Fibroblast of lung (primary cell): ENCODE measurements at regions not wholly inside any gene's neighbourhood (a gene's known extent, or its start where the extent isn't known, plus 50 kb on each side); places are given as distances from the start of the nearest gene placed in this dataset.
"Not testable (repeated sequence)": the region's sequence is repeated elsewhere in the genome, so short reads cannot be mapped to it uniquely, and the experiment has no call there.

ENCODE experiments used
- DNase-seq, 2 donors: peaks; one replicate each; pipeline versions ENCODE4 v3.0.0 to v3.0.0-alpha.2; 2010; ENCODE audit warnings: low read depth in 2 of 2
- H2AFZ ChIP-seq: 2 replicates; pipeline ENCODE4 v1.5.1; 2012; ENCODE audit warnings: low read length, control low read depth, inconsistent platforms
- H3K27ac ChIP-seq: 2 replicates; pipeline ENCODE4 v1.5.1; 2011; ENCODE audit warnings: low read length, control low read depth; ENCODE audit not compliant: insufficient read depth
- H3K27me3 ChIP-seq: 2 replicates; pipeline ENCODE4 v1.5.1; 2011; ENCODE audit warnings: mild to moderate bottlenecking, low read length; ENCODE audit not compliant: control insufficient read depth, insufficient read depth
- H3K36me3 ChIP-seq: 2 replicates; pipeline ENCODE4 v1.5.1; 2011; ENCODE audit warnings: low read length; ENCODE audit not compliant: control insufficient read depth, insufficient read depth
- H3K4me1 ChIP-seq: 2 replicates; pipeline ENCODE4 v1.5.1; 2011; ENCODE audit warnings: low read length; ENCODE audit not compliant: control insufficient read depth, insufficient read depth; ENCODE audit errors: extremely low read depth
- H3K4me2 ChIP-seq: 2 replicates; pipeline ENCODE4 v1.5.1; 2011; ENCODE audit warnings: low read length, control low read depth; ENCODE audit not compliant: insufficient read depth; ENCODE audit errors: extremely low read depth
- H3K4me3 ChIP-seq, 4 experiments: fragments of 200-600 bp in 1 of 4; sonication (generic) in 1 of 4; replicated peaks in 1 of 4; 2 replicates each; pipeline ENCODE4 v1.5.1; 2011 to 2016; ENCODE audit warnings: low read length in 4 of 4, low read depth in 3 of 4, mild to moderate bottlenecking in 3 of 4, control low read depth in 2 of 4, inconsistent platforms in 1 of 4, mixed read lengths in 1 of 4; ENCODE audit not compliant: insufficient read depth in 1 of 4; ENCODE audit errors: control extremely low read depth in 1 of 4
- H3K79me2 ChIP-seq: 2 replicates; pipeline ENCODE4 v1.5.1; 2012; ENCODE audit warnings: mild to moderate bottlenecking, low read length, inconsistent platforms; ENCODE audit not compliant: control insufficient read depth, insufficient read depth
- H3K9ac ChIP-seq: 2 replicates; pipeline ENCODE4 v1.5.1; 2011; ENCODE audit warnings: mild to moderate bottlenecking, low read length, control low read depth; ENCODE audit not compliant: insufficient read depth
- H3K9me3 ChIP-seq: 2 replicates; pipeline ENCODE4 v1.5.1; 2012; ENCODE audit warnings: low read depth, low read length; ENCODE audit not compliant: control insufficient read depth, insufficient read depth
- H4K20me1 ChIP-seq: 2 replicates; pipeline ENCODE4 v1.5.1; 2011; ENCODE audit warnings: low read length; ENCODE audit not compliant: control insufficient read depth, insufficient read depth; ENCODE audit errors: extremely low read depth
- EZH2 ChIP-seq: IDR thresholded peaks from 2 replicates; pipeline ENCODE4 v1.5.1; 2012; ENCODE audit warnings: low read length, control low read depth, mild to moderate bottlenecking; ENCODE audit errors: missing control alignments
- TF ChIP-seq, protein P1 (sequence below), 2 donors: IDR thresholded peaks in 1 of 2; conservative IDR thresholded peaks in 1 of 2; 1 replicate in 1 of 2; 2 replicates in 1 of 2; pipeline ENCODE4 v1.5.1; 2011 to 2012; ENCODE audit warnings: low read length in 2 of 2, control low read depth in 1 of 2, inconsistent platforms in 1 of 2, low read depth in 1 of 2, mild to moderate bottlenecking in 1 of 2

DNA sequence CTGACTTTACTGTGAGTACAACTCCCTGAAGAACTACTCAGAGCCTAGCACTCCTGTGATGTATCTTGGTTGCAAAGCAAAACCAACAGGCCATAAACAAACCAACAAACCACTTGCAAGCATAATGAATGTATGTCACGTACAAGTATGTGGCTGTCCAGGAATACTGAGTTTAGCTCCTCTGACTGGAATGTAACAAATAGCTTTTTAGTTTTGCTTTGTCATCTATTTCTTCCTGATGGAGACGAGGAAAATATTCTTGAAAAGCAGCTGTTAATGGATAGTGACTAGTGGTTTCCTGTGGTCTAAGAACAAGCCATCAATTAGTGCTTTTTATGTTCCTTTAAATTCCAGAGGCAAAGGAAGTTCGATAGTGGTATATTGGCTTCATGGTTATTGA is 101.9 kb upstream of the LY86 start:
- DNase-seq = no peak
- TF ChIP-seq EZH2 = no peak
- TF ChIP-seq, protein P1, sequence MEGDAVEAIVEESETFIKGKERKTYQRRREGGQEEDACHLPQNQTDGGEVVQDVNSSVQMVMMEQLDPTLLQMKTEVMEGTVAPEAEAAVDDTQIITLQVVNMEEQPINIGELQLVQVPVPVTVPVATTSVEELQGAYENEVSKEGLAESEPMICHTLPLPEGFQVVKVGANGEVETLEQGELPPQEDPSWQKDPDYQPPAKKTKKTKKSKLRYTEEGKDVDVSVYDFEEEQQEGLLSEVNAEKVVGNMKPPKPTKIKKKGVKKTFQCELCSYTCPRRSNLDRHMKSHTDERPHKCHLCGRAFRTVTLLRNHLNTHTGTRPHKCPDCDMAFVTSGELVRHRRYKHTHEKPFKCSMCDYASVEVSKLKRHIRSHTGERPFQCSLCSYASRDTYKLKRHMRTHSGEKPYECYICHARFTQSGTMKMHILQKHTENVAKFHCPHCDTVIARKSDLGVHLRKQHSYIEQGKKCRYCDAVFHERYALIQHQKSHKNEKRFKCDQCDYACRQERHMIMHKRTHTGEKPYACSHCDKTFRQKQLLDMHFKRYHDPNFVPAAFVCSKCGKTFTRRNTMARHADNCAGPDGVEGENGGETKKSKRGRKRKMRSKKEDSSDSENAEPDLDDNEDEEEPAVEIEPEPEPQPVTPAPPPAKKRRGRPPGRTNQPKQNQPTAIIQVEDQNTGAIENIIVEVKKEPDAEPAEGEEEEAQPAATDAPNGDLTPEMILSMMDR (conservative IDR thresholded peaks at IDR 0.05 in 1 of 2, IDR thresholded peaks at IDR 0.05 in 1 of 2; ENCODE audit: low read depth in 1 of 2, low read length in 2 of 2) = no peak

DNA sequence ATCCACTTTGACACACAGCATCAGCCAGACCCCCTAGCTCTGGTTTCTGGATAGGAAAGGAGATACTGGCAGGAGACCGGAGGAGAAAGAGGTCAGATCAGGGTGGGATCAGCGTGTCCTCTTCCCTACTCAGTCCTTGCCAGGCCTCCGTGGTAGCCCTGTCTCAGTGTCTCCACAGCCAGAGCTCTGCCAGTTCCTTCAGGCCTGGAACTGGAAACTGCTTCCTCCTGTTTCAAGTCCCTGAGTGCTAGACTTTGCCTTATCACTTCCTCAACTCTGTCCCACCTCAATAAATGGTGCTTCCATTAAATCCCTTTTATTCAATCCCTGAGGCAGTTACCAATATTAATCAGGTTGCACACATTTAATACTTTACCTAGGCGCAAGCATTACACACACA is 96.8 kb upstream of the LY86 start:
- Histone ChIP-seq H2AFZ (no peak overlapping the region), H3K27ac (no peak overlapping the region), H3K9ac (no peak overlapping the region), H3K36me3 (no peaks in the 10 kb centered on the region), H4K20me1 (no peaks in the 10 kb centered on the region), H3K4me3 (no peak overlapping the region), H3K4me2 (no peak overlapping the region), H3K27me3 (no peaks in the 10 kb centered on the region), H3K79me2 (no peaks in the 10 kb centered on the region), H3K9me3 (no peaks in the 10 kb centered on the region), H3K4me1 (no peaks in the 10 kb centered on the region)
- no peak for DNase-seq
- TF ChIP-seq EZH2 = no peak
- TF ChIP-seq, protein P1 (conservative IDR thresholded peaks at IDR 0.05 in 1 of 2, IDR thresholded peaks at IDR 0.05 in 1 of 2; ENCODE audit: low read depth in 1 of 2, low read length in 2 of 2) = no peak

More for the DNA sequence above, 101.9 kb upstream of the LY86 start:
- Histone ChIP-seq H3K36me3 (no peaks in the 10 kb centered on the region), H3K9me3 (no peaks in the 10 kb centered on the region), H4K20me1 (no peaks in the 10 kb centered on the region), H2AFZ (no peak overlapping the region), H3K27me3 (no peaks in the 10 kb centered on the region), H3K4me2 (no peak overlapping the region), H3K4me1 (no peaks in the 10 kb centered on the region), H3K27ac (no peak overlapping the region), H3K79me2 (no peaks in the 10 kb centered on the region), H3K4me3 (no peak overlapping the region), H3K9ac (no peak overlapping the region)

DNA sequence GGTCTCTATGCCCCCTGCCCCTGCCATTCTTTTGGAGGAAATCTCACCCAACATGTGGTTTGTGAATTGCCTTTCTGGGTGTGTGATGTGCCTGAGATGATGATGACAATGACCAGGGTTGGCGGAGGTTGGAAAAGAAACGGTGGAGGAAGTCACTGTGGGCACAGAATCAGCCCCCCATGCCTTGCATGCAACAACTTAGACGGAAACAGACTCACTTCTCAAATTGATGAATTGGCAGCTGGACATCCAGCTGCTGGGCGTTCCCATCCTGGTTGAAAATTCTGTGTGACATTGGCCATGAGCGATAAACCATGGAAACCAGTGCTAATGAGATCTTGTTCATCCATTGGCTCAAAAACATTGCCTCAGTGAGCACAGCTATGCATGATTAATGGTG is 95.8 kb upstream of the LY86 start:
- TF ChIP-seq, protein P1 (conservative IDR thresholded peaks at IDR 0.05 in 1 of 2, IDR thresholded peaks at IDR 0.05 in 1 of 2; ENCODE audit: low read depth in 1 of 2, low read length in 2 of 2) = no peak
- no peak for TF ChIP-seq EZH2
- H3K9me3 ChIP-seq = no peaks in the 10 kb centered on the region
- no peak overlapping the region for H3K4me3 ChIP-seq
- no peaks in the 10 kb centered on the region for H4K20me1 ChIP-seq
- no peaks in the 10 kb centered on the region for H3K79me2 ChIP-seq
- H3K36me3 ChIP-seq = no peaks in the 10 kb centered on the region
- no peak for DNase-seq
- H2AFZ ChIP-seq = no peak overlapping the region
- H3K27ac ChIP-seq = no peak overlapping the region
- no peaks in the 10 kb centered on the region for H3K27me3 ChIP-seq
- H3K9ac ChIP-seq = no peak overlapping the region
- no peaks in the 10 kb centered on the region for H3K4me1 ChIP-seq
- no peak overlapping the region for H3K4me2 ChIP-seq

DNA sequence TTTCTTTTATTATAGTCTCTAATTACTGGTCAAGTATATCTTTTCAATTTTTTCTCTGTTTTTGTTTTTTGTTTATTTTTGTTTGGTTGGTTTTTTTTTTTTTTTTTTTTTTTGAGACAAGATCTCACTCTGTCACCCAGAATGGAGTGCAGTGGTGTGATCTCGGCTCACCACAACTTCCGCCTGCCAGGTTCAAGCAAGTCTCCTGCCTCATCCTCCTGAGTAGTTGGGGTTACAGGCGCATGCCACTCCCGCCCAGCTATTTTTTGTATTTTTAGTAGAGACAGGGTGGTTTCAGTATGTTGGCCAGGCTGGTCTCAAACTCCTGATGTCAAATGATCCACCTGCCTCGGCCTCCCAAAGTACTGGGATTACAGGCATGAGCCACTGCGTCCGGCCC is 94.4 kb upstream of the LY86 start:
- not testable (repeated sequence) for DNase-seq, H3K27me3 ChIP-seq, H2AFZ ChIP-seq, H3K4me2 ChIP-seq, H3K4me3 ChIP-seq, H3K4me1 ChIP-seq, H3K9ac ChIP-seq, H3K27ac ChIP-seq, H3K9me3 ChIP-seq, H4K20me1 ChIP-seq, H3K36me3 ChIP-seq, H3K79me2 ChIP-seq
